OCI-M1 (cell line): ENCODE measurements at regions not wholly inside any gene's neighbourhood (a gene's known extent, or its start where the extent isn't known, plus 50 kb on each side); places are given as distances from the start of the nearest gene placed in this dataset.

Experiments used
- DNase-seq: peaks from one replicate; lab custom pipeline; 2025; lab: John Stamatoyannopoulos, UW

- DNase-seq, result no peak
Observed at GRCh38 chr3:118809696-118810498, 224.7 kb downstream of the IGSF11 start.

GRCh38 chr3:118810499-118811035 is 224.1 kb downstream of the IGSF11 start:
- no peak for DNase-seq

- no peak for DNase-seq
Observed at GRCh38 chr3:118811236-118811732, 223.4 kb downstream of the IGSF11 start.

- DNase-seq, result no peak
Observed at GRCh38 chr3:118813472-118813871, 221.2 kb downstream of the IGSF11 start.

- DNase-seq, result peak; percentile 79
Observed at GRCh38 chr3:118817748-118818165, 216.9 kb downstream of the IGSF11 start.

GRCh38 chr3:118818386-118818785 is 216.3 kb downstream of the IGSF11 start:
- DNase-seq, result no peak

GRCh38 chr3:118823626-118824025 is 211.0 kb downstream of the IGSF11 start:
- no peak for DNase-seq

- no peak for DNase-seq
Observed at GRCh38 chr3:118827446-118827845, 207.2 kb downstream of the IGSF11 start.

GRCh38 chr3:118828351-118828750 is 206.3 kb downstream of the IGSF11 start:
- DNase-seq, result no peak

GRCh38 chr3:118833075-118833474 is 201.6 kb downstream of the IGSF11 start:
- no peak for DNase-seq

- DNase-seq, result no peak
Observed at GRCh38 chr3:118838871-118839270, 195.8 kb downstream of the IGSF11 start.

- peak; percentile 64 for DNase-seq
Observed at GRCh38 chr3:118842147-118842863, 192.3 kb downstream of the IGSF11 start.

GRCh38 chr3:118846176-118846575 is 188.5 kb downstream of the IGSF11 start:
- no peak for DNase-seq
